Sigmoid colon (tissue), 4 donors: ENCODE measurements at regions not wholly inside any gene's neighbourhood (a gene's known extent, or its start where the extent isn't known, plus 50 kb on each side); places are given as distances from the start of the nearest gene placed in this dataset.

Experiments used
- CTCF ChIP-seq, 4 experiments: fragments of 450-650 bp in 3 of 4; fragments of 200-600 bp in 1 of 4; IDR thresholded peaks; one replicate each; pipeline ENCODE4 v1.5.1; 2016 to 2019; ENCODE audit warnings: antibody characterized with exemption in 4 of 4, mild to moderate bottlenecking in 3 of 4, moderate library complexity in 2 of 4
- POLR2A ChIP-seq, 2 donors: fragments of 450-650 bp; IDR thresholded peaks; one replicate each; pipeline ENCODE4 v1.6.1; 2016; ENCODE audit warnings: antibody characterized with exemption in 2 of 2, mild to moderate bottlenecking in 2 of 2, moderate library complexity in 2 of 2
- POLR2AphosphoS5 ChIP-seq, 4 donors: sonication (generic); formaldehyde crosslinking; IDR thresholded peaks; one replicate each; pipeline ENCODE4 v1.6.1; 2017; ENCODE audit warnings: antibody characterized with exemption in 4 of 4

- no peak for TF ChIP-seq POLR2A (IDR thresholded peaks at IDR 0.05)
- TF ChIP-seq CTCF (IDR thresholded peaks at IDR 0.05) = no peak
- TF ChIP-seq POLR2AphosphoS5 (IDR thresholded peaks at IDR 0.05) = no peak
Measured at GRCh38 chr5:159781626-159782157, 134.6 kb upstream of the ADRA1B start.
